ENCODE measurements at regions not wholly inside any gene's neighbourhood (a gene's known extent, or its start where the extent isn't known, plus 50 kb on each side); places are given as distances from the start of the nearest gene placed in this dataset.

GRCh38 chr7:17523813-17524739, 225.6 kb downstream of the AHR start:
- no peak for DNase-seq

GRCh38 chr7:17524746-17525145, 226.3 kb downstream of the AHR start:
- no peak for DNase-seq

- DNase-seq = no peak
Observed at GRCh38 chr7:17526621-17527020, 228.2 kb downstream of the AHR start.

- DNase-seq = no peak
Observed at GRCh38 chr7:17528636-17529035, 230.2 kb downstream of the AHR start.

- DNase-seq = no peak
Observed at GRCh38 chr7:17530244-17530643, 231.8 kb downstream of the AHR start.

- DNase-seq = no peak
Observed at GRCh38 chr7:17530741-17531421, 232.4 kb downstream of the AHR start.

- DNase-seq = no peak
Observed at GRCh38 chr7:17532861-17533404, 234.5 kb downstream of the AHR start.

- no peak for DNase-seq
Observed at GRCh38 chr7:17534348-17534747, 235.9 kb downstream of the AHR start.

GRCh38 chr7:17535776-17536175, 237.3 kb downstream of the AHR start:
- no peak for DNase-seq

- DNase-seq = no peak
Observed at GRCh38 chr7:17544401-17544800, 245.9 kb downstream of the AHR start.

- DNase-seq = no peak
Observed at GRCh38 chr7:17545348-17545747, 246.9 kb downstream of the AHR start.

- DNase-seq = no peak
Observed at GRCh38 chr7:17546189-17546588, 247.7 kb downstream of the AHR start.

- DNase-seq = no peak
Observed at GRCh38 chr7:17546592-17546991, 248.1 kb downstream of the AHR start.

- no peak for DNase-seq
Observed at GRCh38 chr7:17548014-17548653, 249.7 kb downstream of the AHR start.

- DNase-seq = no peak
Observed at GRCh38 chr7:17549406-17549805, 251.0 kb downstream of the AHR start.

GRCh38 chr7:17552373-17552772, 253.9 kb downstream of the AHR start:
- no peak for DNase-seq

GRCh38 chr7:17552952-17553351, 254.5 kb downstream of the AHR start:
- no peak for DNase-seq

- no peak for DNase-seq
Observed at GRCh38 chr7:17554341-17555015, 256.0 kb downstream of the AHR start.

GRCh38 chr7:17556247-17556956, 257.9 kb downstream of the AHR start:
- no peak for DNase-seq

GRCh38 chr7:17557251-17557671, 258.8 kb downstream of the AHR start:
- DNase-seq = no peak

- no peak for DNase-seq
Observed at GRCh38 chr7:17558135-17558534, 259.7 kb downstream of the AHR start.
